HFFc6 (cell line): ENCODE measurements at regions not wholly inside any gene's neighbourhood (a gene's known extent, or its start where the extent isn't known, plus 50 kb on each side); places are given as distances from the start of the nearest gene placed in this dataset.

ENCODE experiments used
- DNase-seq: peaks from one replicate; pipeline ENCODE4 v3.0.0-alpha.2; 2018
- H3K27ac Mint-ChIP-seq: 2 replicates; pipeline ENCODE4 v1.8.0; 2020; ENCODE audit warnings: mild to moderate bottlenecking, mixed read lengths
- H3K27me3 Mint-ChIP-seq: 2 replicates; pipeline ENCODE4 v1.8.0; 2021; ENCODE audit warnings: mild to moderate bottlenecking, moderate library complexity, mixed read lengths; ENCODE audit not compliant: insufficient read depth
- H3K36me3 Mint-ChIP-seq: 2 replicates; pipeline ENCODE4 v1.8.0; 2021; ENCODE audit warnings: low read depth, mixed read lengths
- H3K4me1 Mint-ChIP-seq: 2 replicates; pipeline ENCODE4 v1.8.0; 2020; ENCODE audit warnings: low read depth, mixed read lengths
- H3K4me3 Mint-ChIP-seq: 2 replicates; pipeline ENCODE4 v1.8.0; 2020; ENCODE audit warnings: mild to moderate bottlenecking, moderate library complexity, mixed read lengths
- H3K9me3 Mint-ChIP-seq: 2 replicates; pipeline ENCODE4 v1.8.0; 2020; ENCODE audit warnings: mild to moderate bottlenecking, mixed read lengths
- TF ChIP-seq, protein P1 (sequence below): fragments of 200-600 bp; sonication (generic); IDR thresholded peaks from 2 replicates; pipeline ENCODE4 v1.5.0; 2021; ENCODE audit warnings: antibody characterized with exemption, mild to moderate bottlenecking

DNA sequence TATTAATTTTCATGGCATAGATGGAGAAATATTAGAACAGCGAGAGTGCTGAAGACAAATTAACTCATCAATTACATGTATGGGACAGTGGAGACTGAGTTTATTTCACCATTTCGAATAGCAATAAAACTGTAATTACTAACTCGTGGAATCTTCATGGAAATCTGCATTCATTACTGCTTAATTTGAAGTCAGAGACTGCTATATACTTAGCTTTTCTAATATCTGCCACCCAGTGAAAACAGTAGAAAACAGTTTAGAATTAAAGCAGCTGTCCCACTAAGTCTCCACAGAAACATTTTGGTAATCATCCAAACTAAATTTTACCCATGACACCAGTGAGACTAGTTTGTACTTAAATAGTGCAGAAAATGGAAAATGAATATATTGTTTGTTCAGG, 56.8 kb downstream of the IZUMO3 start:
- Mint-ChIP-seq H3K4me1 (no peaks in the 10 kb centered on the region), H3K4me3 (no peak overlapping the region), H3K36me3 (0 out of 2 replicates have a peak, but pooled peaks cover 4% of the 10 kb centered on the region), H3K27me3 (no peaks in the 10 kb centered on the region; the same call in 1 of the 2 replicates), H3K27ac (no peak overlapping the region), H3K9me3 (peaks cover 41% of the 10 kb centered on the region)
- TF ChIP-seq, protein P1, sequence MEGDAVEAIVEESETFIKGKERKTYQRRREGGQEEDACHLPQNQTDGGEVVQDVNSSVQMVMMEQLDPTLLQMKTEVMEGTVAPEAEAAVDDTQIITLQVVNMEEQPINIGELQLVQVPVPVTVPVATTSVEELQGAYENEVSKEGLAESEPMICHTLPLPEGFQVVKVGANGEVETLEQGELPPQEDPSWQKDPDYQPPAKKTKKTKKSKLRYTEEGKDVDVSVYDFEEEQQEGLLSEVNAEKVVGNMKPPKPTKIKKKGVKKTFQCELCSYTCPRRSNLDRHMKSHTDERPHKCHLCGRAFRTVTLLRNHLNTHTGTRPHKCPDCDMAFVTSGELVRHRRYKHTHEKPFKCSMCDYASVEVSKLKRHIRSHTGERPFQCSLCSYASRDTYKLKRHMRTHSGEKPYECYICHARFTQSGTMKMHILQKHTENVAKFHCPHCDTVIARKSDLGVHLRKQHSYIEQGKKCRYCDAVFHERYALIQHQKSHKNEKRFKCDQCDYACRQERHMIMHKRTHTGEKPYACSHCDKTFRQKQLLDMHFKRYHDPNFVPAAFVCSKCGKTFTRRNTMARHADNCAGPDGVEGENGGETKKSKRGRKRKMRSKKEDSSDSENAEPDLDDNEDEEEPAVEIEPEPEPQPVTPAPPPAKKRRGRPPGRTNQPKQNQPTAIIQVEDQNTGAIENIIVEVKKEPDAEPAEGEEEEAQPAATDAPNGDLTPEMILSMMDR, result no peak
- DNase-seq, result no peak

DNA sequence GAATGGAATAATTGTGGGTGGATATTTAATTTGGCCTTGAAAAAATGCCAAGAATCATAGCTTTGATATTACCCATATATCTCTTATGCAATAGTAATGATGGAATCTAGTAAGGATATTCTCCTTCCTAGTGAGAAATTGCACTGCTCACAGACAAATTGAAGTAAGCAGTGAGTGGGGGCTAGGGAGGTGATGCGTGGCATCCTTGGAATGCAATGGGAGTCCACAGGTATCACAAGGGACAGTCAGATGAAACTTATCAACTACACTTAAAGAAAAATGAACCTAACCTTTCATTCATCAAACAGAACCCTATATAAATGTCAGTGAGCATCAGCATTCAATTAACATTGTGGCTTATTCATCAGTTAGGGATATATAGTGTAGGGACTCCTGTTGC, 57.8 kb downstream of the IZUMO3 start:
- Mint-ChIP-seq H3K9me3 (peaks cover 41% of the 10 kb centered on the region), H3K36me3 (0 out of 2 replicates have a peak, but pooled peaks cover under 1% of the 10 kb centered on the region)
- DNase-seq, result no peak

DNA sequence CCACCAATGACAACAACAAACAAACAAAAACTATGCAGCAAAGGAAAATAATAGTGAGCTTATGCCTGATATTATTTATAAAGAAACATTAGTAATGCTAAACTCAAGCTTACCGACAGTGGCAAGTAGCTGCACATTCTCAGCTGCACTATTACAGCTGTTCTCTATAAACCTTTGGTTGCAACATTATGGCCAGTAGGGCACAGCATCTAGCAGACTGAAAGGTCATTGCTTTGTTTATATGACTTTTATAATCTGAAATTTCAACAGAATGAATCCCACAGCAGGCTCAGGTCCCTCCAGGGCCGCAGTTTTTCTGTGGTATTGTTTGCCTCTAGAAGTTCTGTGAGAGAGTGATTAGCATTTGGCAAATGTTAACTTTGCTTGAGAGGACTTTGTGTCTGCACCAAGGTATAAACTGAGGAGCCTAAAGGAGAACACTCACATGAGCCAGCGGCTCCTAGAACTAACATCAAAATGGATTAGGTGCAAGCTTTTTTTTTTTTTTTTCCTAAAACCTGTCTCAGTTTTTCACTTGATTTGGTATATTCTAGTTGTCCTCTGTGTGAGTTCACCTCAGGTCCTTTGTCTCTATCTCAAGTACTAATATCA, 58.3 kb downstream of the IZUMO3 start:
- no peak for DNase-seq
- Mint-ChIP-seq H3K4me3 (no peak overlapping the region), H3K27me3 (no peaks in the 10 kb centered on the region; the same call in 1 of the 2 replicates), H3K4me1 (no peaks in the 10 kb centered on the region), H3K27ac (no peak overlapping the region), H3K9me3 (peaks cover 40% of the 10 kb centered on the region), H3K36me3 (no peaks in the 10 kb centered on the region)
- TF ChIP-seq, protein P1, result no peak

More for the DNA sequence above, 57.8 kb downstream of the IZUMO3 start:
- TF ChIP-seq, protein P1, result no peak
- H3K27me3 Mint-ChIP-seq, result no peaks in the 10 kb centered on the region; the same call in 1 of the 2 replicates
- H3K27ac Mint-ChIP-seq, result no peak overlapping the region
- H3K4me1 Mint-ChIP-seq, result no peaks in the 10 kb centered on the region
- no peak overlapping the region for H3K4me3 Mint-ChIP-seq

DNA sequence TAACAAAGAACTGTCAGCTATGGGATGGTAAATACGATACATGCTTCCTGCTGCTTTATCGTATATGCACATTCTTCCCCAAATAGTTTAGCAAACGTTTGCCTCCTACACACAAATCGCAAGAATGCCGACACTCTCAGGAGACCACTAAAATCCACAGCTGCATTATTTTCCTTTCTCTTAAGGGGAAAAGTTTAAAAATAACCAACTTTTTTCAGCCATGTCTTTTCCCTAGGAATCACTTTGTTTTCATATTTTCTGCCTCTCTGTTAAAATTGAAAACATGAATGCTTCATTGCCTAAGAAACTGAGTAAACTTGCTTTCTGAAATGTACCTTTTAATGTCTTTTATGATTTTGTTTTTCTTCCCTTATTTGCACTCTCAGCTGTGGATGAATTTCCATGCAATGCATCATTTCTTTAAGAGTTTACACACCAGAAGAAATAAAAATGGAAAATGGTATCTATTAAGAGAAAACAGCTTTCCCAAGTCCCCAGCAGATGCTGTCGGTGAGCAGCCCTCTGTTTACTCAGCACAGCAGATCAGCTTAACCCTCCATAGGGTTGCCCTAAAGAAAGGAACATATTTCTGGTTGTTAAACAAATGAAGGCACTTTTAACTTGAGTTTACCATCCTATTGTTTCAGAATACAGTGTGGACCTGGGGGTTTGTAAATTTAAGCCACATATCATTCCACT, 66.2 kb downstream of the IZUMO3 start:
- H3K27me3 Mint-ChIP-seq, result no peaks in the 10 kb centered on the region; the same call in 1 of the 2 replicates
- TF ChIP-seq, protein P1, result no peak
- no peak overlapping the region for H3K4me3 Mint-ChIP-seq
- no peaks in the 10 kb centered on the region for H3K36me3 Mint-ChIP-seq
- peaks cover 40% of the 10 kb centered on the region for H3K9me3 Mint-ChIP-seq
- H3K27ac Mint-ChIP-seq, result no peak overlapping the region
- no peak for DNase-seq
- H3K4me1 Mint-ChIP-seq, result no peaks in the 10 kb centered on the region

DNA sequence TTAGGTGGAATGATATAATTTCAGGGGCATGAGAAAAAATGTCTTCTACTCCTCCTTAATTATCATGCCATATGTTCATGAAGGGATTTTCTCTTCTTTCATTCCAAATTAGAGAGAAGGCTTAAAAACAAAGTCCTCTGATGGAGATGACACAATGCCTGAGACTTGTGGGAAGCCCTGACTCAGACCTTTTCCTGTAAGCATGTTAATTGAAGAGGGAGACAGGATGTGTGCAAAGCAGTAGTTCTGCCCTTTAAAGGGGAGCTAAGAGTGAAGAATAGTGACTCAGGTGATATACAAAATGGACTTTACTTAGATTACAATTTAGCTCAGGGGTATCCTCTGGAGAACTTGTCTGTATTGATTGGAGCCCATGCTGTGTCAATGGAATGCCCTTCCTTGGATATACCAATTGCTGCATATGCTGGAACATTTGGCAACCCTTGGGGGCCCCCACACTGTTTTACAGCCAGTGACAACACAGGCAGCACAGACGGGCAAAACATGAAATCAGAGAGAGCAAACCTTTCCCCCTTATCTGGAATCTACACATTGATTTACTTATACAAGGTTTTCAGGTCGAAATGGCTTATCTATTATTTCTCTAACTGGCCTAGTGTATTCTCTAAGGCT, 81.3 kb downstream of the IZUMO3 start:
- peaks cover 26% of the 10 kb centered on the region for H3K9me3 Mint-ChIP-seq
- no peak overlapping the region for H3K4me3 Mint-ChIP-seq
- H3K4me1 Mint-ChIP-seq, result no peaks in the 10 kb centered on the region
- no peak overlapping the region for H3K27ac Mint-ChIP-seq
- H3K36me3 Mint-ChIP-seq, result no peaks in the 10 kb centered on the region
- TF ChIP-seq, protein P1, result no peak
- no peak for DNase-seq
- H3K27me3 Mint-ChIP-seq, result no peaks in the 10 kb centered on the region
